WTC11 (cell line): ENCODE measurements at regions not wholly inside any gene's neighbourhood (a gene's known extent, or its start where the extent isn't known, plus 50 kb on each side); places are given as distances from the start of the nearest gene placed in this dataset.

Experiments
- ATAC-seq: fragments of 200-7000 bp; cut with Tn5 transposase; 2 replicates; pipeline ENCODE4 v1.10.0; 2021; ENCODE audit warnings: mild to moderate bottlenecking, moderate library complexity
- CTCF ChIA-PET: fragments of 300-600 bp; sonication (Branson Sonifier 250); formaldehyde crosslinking; loops from one replicate; lab custom pipeline; 2021; ENCODE audit warnings: antibody characterized with exemption; lab: Charles Lee
- POLR2A ChIA-PET: fragments of 350-600 bp; sonication (Branson Sonifier 250); formaldehyde crosslinking; loops from one replicate; lab custom pipeline; 2021; ENCODE audit warnings: antibody characterized with exemption; lab: Charles Lee
- DNase-seq: peaks from one replicate; pipeline ENCODE4 v3.0.0; 2021; ENCODE audit warnings: low spot score
- H3K27ac Mint-ChIP-seq: 2 replicates; pipeline ENCODE4 v1.8.0; 2021; ENCODE audit warnings: mixed read lengths
- H3K27me3 Mint-ChIP-seq: 2 replicates; pipeline ENCODE4 v1.8.0; 2021; ENCODE audit warnings: low read depth, mild to moderate bottlenecking, moderate library complexity, mixed read lengths
- H3K36me3 Mint-ChIP-seq: 2 replicates; pipeline ENCODE4 v1.8.0; 2021; ENCODE audit warnings: mixed read lengths
- H3K4me1 Mint-ChIP-seq: 2 replicates; pipeline ENCODE4 v1.8.0; 2022; ENCODE audit warnings: mixed read lengths
- H3K4me3 Mint-ChIP-seq: 2 replicates; pipeline ENCODE4 v1.8.0; 2021; ENCODE audit warnings: mild to moderate bottlenecking, moderate library complexity, mixed read lengths
- H3K9me3 Mint-ChIP-seq: 2 replicates; pipeline ENCODE4 v1.8.0; 2021; ENCODE audit warnings: mixed read lengths
- AR ChIP-seq: fragments of 250-450 bp; sonication (Bioruptor Pico); IDR thresholded peaks from 2 replicates; pipeline ENCODE4 v1.9.0; 2021; ENCODE audit warnings: mild to moderate bottlenecking
- CREB1 ChIP-seq: sonication (generic); formaldehyde crosslinking; IDR thresholded peaks from 2 replicates; pipeline ENCODE4 v1.8.0; 2023; ENCODE audit warnings: mild to moderate bottlenecking, missing genetic modification reagents
- ESRRA ChIP-seq: sonication (generic); formaldehyde crosslinking; IDR thresholded peaks from 2 replicates; pipeline ENCODE4 v1.8.1; 2022; ENCODE audit warnings: mild to moderate bottlenecking, missing genetic modification reagents, borderline replicate concordance
- GABPB1 ChIP-seq: sonication (generic); formaldehyde crosslinking; IDR thresholded peaks from 2 replicates; pipeline ENCODE4 v1.8.1; 2023; ENCODE audit warnings: mild to moderate bottlenecking, missing genetic modification reagents
- GRHL2 ChIP-seq: fragments of 250-450 bp; sonication (Bioruptor Pico); IDR thresholded peaks from 2 replicates; pipeline ENCODE4 v1.8.0; 2022; ENCODE audit warnings: mild to moderate bottlenecking, moderate library complexity; ENCODE audit not compliant: insufficient replicate concordance, severe bottlenecking
- HMGXB4 ChIP-seq: sonication (generic); formaldehyde crosslinking; IDR thresholded peaks from 2 replicates; pipeline ENCODE4 v1.8.1; 2023; ENCODE audit warnings: mild to moderate bottlenecking, moderate library complexity, missing genetic modification reagents
- JUN ChIP-seq: sonication (generic); formaldehyde crosslinking; IDR thresholded peaks from 2 replicates; pipeline ENCODE4 v1.8.0; 2023; ENCODE audit warnings: mild to moderate bottlenecking, missing genetic modification reagents
- KAT7 ChIP-seq: sonication (generic); formaldehyde crosslinking; IDR thresholded peaks from 2 replicates; pipeline ENCODE4 v1.8.1; 2023; ENCODE audit warnings: missing genetic modification reagents, mild to moderate bottlenecking, borderline replicate concordance
- NR2C2 ChIP-seq: sonication (generic); formaldehyde crosslinking; IDR thresholded peaks from 2 replicates; pipeline ENCODE4 v1.8.0; 2022; ENCODE audit warnings: mild to moderate bottlenecking, missing genetic modification reagents
- TP53 ChIP-seq: sonication (generic); formaldehyde crosslinking; IDR thresholded peaks from 2 replicates; pipeline ENCODE4 v1.8.1; 2023; ENCODE audit warnings: mild to moderate bottlenecking, missing genetic modification reagents
- ZBTB21 ChIP-seq: sonication (generic); formaldehyde crosslinking; IDR thresholded peaks from 2 replicates; pipeline ENCODE4 v1.8.1; 2023; ENCODE audit warnings: mild to moderate bottlenecking, missing genetic modification reagents, borderline replicate concordance
- ZNF263 ChIP-seq: sonication (generic); formaldehyde crosslinking; IDR thresholded peaks from 2 replicates; pipeline ENCODE4 v1.8.1; 2022; ENCODE audit warnings: low read depth, mild to moderate bottlenecking, moderate library complexity, missing genetic modification reagents
- ZNF423 ChIP-seq: fragments of 250-450 bp; sonication (Bioruptor Pico); IDR thresholded peaks from 2 replicates; pipeline ENCODE4 v2.1.2; 2022; ENCODE audit warnings: mild to moderate bottlenecking, moderate library complexity
- ZNF532 ChIP-seq: fragments of 250-450 bp; sonication (Bioruptor Pico); IDR thresholded peaks from 2 replicates; pipeline ENCODE4 v1.9.0; 2021; ENCODE audit warnings: mild to moderate bottlenecking, borderline replicate concordance
- ZNF671 ChIP-seq: fragments of 250-450 bp; sonication (Bioruptor Pico); IDR thresholded peaks from 2 replicates; pipeline ENCODE4 v1.8.0; 2021; ENCODE audit warnings: mild to moderate bottlenecking
- TF ChIP-seq, protein P1 (sequence below): fragments of 250-450 bp; sonication (Bioruptor Pico); IDR thresholded peaks from 2 replicates; pipeline ENCODE4 v1.9.0; 2021; ENCODE audit warnings: mild to moderate bottlenecking
- TF ChIP-seq, protein P2 (sequence below): sonication (generic); formaldehyde crosslinking; IDR thresholded peaks from 2 replicates; pipeline ENCODE4 v1.8.0; 2022; ENCODE audit warnings: mild to moderate bottlenecking, missing genetic modification reagents
- TF ChIP-seq, protein P3 (sequence below): sonication (generic); formaldehyde crosslinking; IDR thresholded peaks from 2 replicates; pipeline ENCODE4 v1.8.1; 2022; ENCODE audit warnings: low read depth, mild to moderate bottlenecking, moderate library complexity, missing genetic modification reagents, borderline replicate concordance
- TF ChIP-seq, protein P4 (sequence below): sonication (generic); formaldehyde crosslinking; IDR thresholded peaks from 2 replicates; pipeline ENCODE4 v1.8.1; 2022; ENCODE audit warnings: low read depth, missing genetic modification reagents, borderline replicate concordance

- TF ChIP-seq, protein P1, sequence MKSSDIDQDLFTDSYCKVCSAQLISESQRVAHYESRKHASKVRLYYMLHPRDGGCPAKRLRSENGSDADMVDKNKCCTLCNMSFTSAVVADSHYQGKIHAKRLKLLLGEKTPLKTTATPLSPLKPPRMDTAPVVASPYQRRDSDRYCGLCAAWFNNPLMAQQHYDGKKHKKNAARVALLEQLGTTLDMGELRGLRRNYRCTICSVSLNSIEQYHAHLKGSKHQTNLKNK (CRISPR knock-in tag), result no peak
- no peak for TF ChIP-seq NR2C2 (CRISPR knock-in tag)
- no peak for TF ChIP-seq GABPB1 (CRISPR knock-in tag)
- TF ChIP-seq KAT7, result no peak
- no peak for TF ChIP-seq AR (CRISPR knock-in tag)
- TF ChIP-seq, all 79 proteins: peak for 0
Observed at GRCh38 chr4:34932591-34932990, 1311.7 kb downstream of the ARAP2 start (continued).

DNA sequence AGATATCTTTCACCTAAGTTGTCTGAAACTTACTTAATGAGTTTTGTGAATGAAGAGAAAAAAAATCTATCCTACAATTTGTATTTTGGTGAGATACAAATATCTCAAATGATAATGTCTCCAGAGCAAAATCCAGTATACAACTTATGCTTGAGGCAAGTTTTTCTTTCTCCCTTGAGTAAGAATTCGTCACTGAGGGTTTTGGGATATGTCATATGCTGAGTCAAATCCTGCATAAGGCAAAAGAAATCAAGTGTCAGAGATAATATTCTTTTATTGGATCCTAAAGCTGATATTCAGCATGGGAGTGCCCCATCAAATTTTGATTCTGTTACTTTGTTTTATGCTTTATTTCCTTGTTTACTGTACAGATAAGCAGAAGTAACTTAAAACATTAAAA, 1308.6 kb downstream of the ARAP2 start:
- no peak overlapping the region for H3K4me3 Mint-ChIP-seq
- ATAC-seq, result no peak
- CTCF ChIA-PET, result no interaction called here

DNA sequence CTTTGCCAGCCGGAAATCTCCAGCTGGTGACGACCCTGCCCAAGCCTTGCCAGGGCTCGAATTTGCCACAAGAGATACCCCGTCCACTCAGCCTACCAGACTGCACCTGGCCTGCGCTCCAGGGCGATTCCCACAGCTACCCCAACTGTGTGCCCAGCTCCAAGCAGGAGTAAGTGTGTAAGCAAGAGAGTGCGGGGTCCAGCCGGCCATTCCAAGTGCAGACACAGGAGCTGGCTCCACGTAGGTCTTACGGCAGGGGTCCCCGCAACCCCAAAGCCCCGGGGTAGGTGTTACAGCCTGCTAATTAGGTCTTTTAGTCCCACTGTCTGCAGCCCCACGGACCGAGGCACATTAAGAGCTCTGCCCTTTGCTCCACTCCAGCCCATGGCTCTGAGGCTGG, 1305.2 kb downstream of the ARAP2 start:
- no peak for TF ChIP-seq GRHL2 (CRISPR knock-in tag)
- TF ChIP-seq ZNF263 (CRISPR knock-in tag), result no peak
- TF ChIP-seq, protein P2, sequence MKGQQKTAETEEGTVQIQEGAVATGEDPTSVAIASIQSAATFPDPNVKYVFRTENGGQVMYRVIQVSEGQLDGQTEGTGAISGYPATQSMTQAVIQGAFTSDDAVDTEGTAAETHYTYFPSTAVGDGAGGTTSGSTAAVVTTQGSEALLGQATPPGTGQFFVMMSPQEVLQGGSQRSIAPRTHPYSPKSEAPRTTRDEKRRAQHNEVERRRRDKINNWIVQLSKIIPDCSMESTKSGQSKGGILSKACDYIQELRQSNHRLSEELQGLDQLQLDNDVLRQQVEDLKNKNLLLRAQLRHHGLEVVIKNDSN (CRISPR knock-in tag), result no peak
- TF ChIP-seq ZNF532 (CRISPR knock-in tag), result no peak
- TF ChIP-seq ESRRA, result no peak
- TF ChIP-seq JUN, result no peak
- TF ChIP-seq, protein P3, sequence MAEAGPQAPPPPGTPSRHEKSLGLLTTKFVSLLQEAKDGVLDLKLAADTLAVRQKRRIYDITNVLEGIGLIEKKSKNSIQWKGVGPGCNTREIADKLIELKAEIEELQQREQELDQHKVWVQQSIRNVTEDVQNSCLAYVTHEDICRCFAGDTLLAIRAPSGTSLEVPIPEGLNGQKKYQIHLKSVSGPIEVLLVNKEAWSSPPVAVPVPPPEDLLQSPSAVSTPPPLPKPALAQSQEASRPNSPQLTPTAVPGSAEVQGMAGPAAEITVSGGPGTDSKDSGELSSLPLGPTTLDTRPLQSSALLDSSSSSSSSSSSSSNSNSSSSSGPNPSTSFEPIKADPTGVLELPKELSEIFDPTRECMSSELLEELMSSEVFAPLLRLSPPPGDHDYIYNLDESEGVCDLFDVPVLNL (CRISPR knock-in tag), result no peak
- no peak for TF ChIP-seq CREB1 (CRISPR knock-in tag)
- no peak for TF ChIP-seq TP53 (CRISPR knock-in tag)
- TF ChIP-seq ZNF423 (CRISPR knock-in tag), result no peak
- TF ChIP-seq ZBTB21 (CRISPR knock-in tag), result no peak
- TF ChIP-seq HMGXB4 (CRISPR knock-in tag), result no peak
- TF ChIP-seq, protein P4, sequence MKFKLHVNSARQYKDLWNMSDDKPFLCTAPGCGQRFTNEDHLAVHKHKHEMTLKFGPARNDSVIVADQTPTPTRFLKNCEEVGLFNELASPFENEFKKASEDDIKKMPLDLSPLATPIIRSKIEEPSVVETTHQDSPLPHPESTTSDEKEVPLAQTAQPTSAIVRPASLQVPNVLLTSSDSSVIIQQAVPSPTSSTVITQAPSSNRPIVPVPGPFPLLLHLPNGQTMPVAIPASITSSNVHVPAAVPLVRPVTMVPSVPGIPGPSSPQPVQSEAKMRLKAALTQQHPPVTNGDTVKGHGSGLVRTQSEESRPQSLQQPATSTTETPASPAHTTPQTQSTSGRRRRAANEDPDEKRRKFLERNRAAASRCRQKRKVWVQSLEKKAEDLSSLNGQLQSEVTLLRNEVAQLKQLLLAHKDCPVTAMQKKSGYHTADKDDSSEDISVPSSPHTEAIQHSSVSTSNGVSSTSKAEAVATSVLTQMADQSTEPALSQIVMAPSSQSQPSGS (CRISPR knock-in tag), result no peak
- ATAC-seq (no peak; the same call in 1 of the 2 replicates), DNase-seq (no peak)
- Mint-ChIP-seq H3K4me1 (no peaks in the 10 kb centered on the region), H3K27ac (no peak overlapping the region), H3K27me3 (no peaks in the 10 kb centered on the region), H3K4me3 (no peak overlapping the region), H3K36me3 (no peaks in the 10 kb centered on the region), H3K9me3 (peaks cover 5% of the 10 kb centered on the region)
- CTCF ChIA-PET, result no interaction called here
- POLR2A ChIA-PET, result no interaction called here

More for the DNA sequence above, 1308.6 kb downstream of the ARAP2 start:
- H3K4me1 Mint-ChIP-seq, result no peaks in the 10 kb centered on the region
- no peak for TF ChIP-seq ZNF671
- H3K9me3 Mint-ChIP-seq, result peaks cover 10% of the 10 kb centered on the region
- no peak overlapping the region for H3K27ac Mint-ChIP-seq
- no peaks in the 10 kb centered on the region for H3K36me3 Mint-ChIP-seq
- POLR2A ChIA-PET, result no interaction called here
- H3K27me3 Mint-ChIP-seq, result no peaks in the 10 kb centered on the region
- no peak for DNase-seq
